Peyer's patch (tissue), 4 donors: ENCODE measurements at regions not wholly inside any gene's neighbourhood (a gene's known extent, or its start where the extent isn't known, plus 50 kb on each side); places are given as distances from the start of the nearest gene placed in this dataset.
A peak's percentile ranks its signal among the peaks of the same experiment; 100 is the strongest.
"Not testable (repeated sequence)": the region's sequence is repeated elsewhere in the genome, so short reads cannot be mapped to it uniquely, and the experiment has no call there.

ENCODE experiments used
- DNase-seq, 3 donors: peaks; one replicate each; pipeline ENCODE4 v3.0.0-alpha.2; 2017 to 2019
- H3K27ac ChIP-seq, 4 donors: fragments of 200-600 bp; sonication (generic); one replicate each; pipeline ENCODE4 v1.5.1; 2016 to 2019
- H3K27me3 ChIP-seq, 2 donors: fragments of 200-600 bp; sonication (generic); one replicate each; pipeline ENCODE4 v1.5.1; 2019
- H3K36me3 ChIP-seq, 3 donors: fragments of 200-600 bp; sonication (generic); one replicate each; pipeline ENCODE4 v1.5.1; 2016 to 2019
- H3K4me1 ChIP-seq, 4 donors: fragments of 200-600 bp; sonication (generic); one replicate each; pipeline ENCODE4 v1.5.1; 2016 to 2019
- H3K4me3 ChIP-seq, 4 donors: fragments of 200-600 bp; sonication (generic); 1 replicate in 3 of 4; 2 replicates in 1 of 4; pipeline ENCODE4 v1.5.1; 2016 to 2019; ENCODE audit warnings: mild to moderate bottlenecking in 1 of 4
- H3K9me3 ChIP-seq, 4 donors: fragments of 200-600 bp; sonication (generic); one replicate each; pipeline ENCODE4 v1.5.1; 2016 to 2019; ENCODE audit warnings: mild to moderate bottlenecking in 1 of 4
- CTCF ChIP-seq, 6 experiments: fragments of 450-650 bp in 4 of 6; fragments of 200-600 bp in 2 of 6; sonication (generic) in 1 of 6; IDR thresholded peaks; one replicate each; pipeline ENCODE4 v1.5.1; 2017 to 2019; ENCODE audit warnings: antibody characterized with exemption in 6 of 6, mild to moderate bottlenecking in 3 of 6, moderate library complexity in 1 of 6
- POLR2A ChIP-seq, 2 donors: fragments of 450-650 bp; IDR thresholded peaks; one replicate each; pipeline ENCODE4 v1.5.1; 2017; ENCODE audit warnings: antibody characterized with exemption in 2 of 2, mild to moderate bottlenecking in 2 of 2, moderate library complexity in 2 of 2

DNA sequence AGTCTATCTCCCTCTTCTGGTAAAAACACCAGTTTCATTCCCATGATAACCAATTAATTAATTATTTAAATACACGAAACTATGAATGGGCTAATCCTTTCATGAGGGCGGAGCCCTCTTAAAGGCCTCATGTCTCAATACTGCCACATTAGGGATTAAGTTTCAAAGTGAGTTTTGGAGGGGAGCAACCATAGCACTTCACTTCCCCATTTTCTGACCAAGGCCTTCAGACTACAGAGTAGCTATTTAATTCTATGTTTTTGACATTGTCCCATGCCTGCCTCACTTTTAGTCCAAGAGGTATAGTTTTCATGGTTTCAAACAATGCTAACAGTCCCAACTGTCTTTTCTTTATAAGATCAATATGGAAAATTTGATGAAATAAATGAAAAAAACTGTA is 618.6 kb downstream of the ZWINT start:
- H3K9me3 ChIP-seq, result no peaks in the 10 kb centered on the region
- H3K4me1 ChIP-seq, result no peaks in the 10 kb centered on the region
- H3K36me3 ChIP-seq, result no peaks in the 10 kb centered on the region
- TF ChIP-seq CTCF (IDR thresholded peaks at IDR 0.05) (no peak), POLR2A (IDR thresholded peaks at IDR 0.05) (no peak)
- H3K27me3 ChIP-seq, result no peaks in the 10 kb centered on the region
- DNase-seq, result no peak
- H3K27ac ChIP-seq, result no peak overlapping the region
- no peak overlapping the region for H3K4me3 ChIP-seq

DNA sequence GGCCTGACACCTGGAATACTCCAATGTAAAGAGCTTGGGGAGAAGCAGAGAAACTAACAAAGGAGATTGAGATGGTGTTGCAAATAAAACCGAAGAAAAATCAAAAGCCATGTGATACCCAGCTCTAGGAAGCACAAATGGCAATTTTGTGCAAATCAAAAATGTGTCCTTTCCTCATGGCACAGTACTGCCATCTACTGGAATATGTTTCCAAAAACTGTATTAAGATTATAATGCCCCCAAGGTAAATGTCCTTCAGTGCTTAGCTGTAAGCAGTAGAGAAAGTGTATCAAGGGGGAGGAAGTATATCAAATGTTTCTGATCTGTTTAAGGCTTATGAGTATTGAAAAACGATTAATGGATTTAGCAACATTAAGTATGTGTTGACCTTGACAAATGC is 620.3 kb downstream of the ZWINT start:
- not testable (repeated sequence) for H3K4me1 ChIP-seq, H3K27ac ChIP-seq, H3K9me3 ChIP-seq, H3K36me3 ChIP-seq, H3K27me3 ChIP-seq, H3K4me3 ChIP-seq, DNase-seq
- peak in 3 of 6 experiments; percentile 12 to 52 (median 22) for TF ChIP-seq CTCF (IDR thresholded peaks at IDR 0.05)

DNA sequence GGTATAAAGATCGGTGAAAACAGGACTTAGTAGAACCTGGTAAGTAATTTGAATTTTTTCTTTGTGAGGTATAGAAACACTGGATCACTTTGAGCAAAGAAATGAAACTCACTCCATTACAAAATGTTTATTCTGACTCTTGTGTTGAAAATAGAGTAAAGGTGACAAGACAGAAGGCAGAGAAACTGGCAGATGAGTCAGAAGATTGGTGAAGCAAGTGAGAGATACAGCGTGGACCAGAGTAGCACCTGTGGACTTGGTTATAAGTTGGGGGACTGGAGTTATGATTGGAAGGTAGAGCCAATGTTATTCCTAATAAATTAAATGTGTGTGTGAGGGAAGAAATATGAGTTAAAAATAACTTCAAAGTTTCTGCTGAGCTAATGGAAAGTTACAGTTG is 620.9 kb downstream of the ZWINT start:
- H3K4me3 ChIP-seq, result no peak overlapping the region
- TF ChIP-seq CTCF (IDR thresholded peaks at IDR 0.05) (no peak), POLR2A (IDR thresholded peaks at IDR 0.05) (no peak)
- DNase-seq, result no peak

DNA sequence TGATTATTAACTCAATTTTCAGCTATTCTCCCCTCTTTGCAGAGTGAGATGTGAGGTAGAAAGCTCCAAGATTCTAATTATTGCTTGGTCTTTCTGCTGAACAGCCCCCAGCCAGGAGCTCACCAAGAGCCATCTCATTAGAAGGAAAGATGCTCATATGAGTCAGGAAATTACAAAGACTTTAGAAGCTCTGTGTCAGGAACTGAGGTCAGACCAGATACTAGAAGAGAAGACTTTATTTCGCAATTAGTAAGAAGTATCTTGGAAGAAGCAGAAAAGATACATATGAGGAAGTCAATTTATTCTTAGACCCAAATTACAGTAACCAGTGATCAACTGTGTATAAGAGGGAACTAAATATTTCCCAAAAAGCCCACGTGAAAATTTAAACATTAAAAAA is 626.9 kb downstream of the ZWINT start:
- Histone ChIP-seq H3K9me3 (no peaks in the 10 kb centered on the region), H3K4me3 (no peak overlapping the region), H3K36me3 (no peaks in the 10 kb centered on the region), H3K27me3 (no peaks in the 10 kb centered on the region), H3K4me1 (no peaks in the 10 kb centered on the region), H3K27ac (no peak overlapping the region)
- no peak for DNase-seq
- TF ChIP-seq CTCF (IDR thresholded peaks at IDR 0.05) (no peak), POLR2A (IDR thresholded peaks at IDR 0.05) (no peak)

More for the DNA sequence above, 620.9 kb downstream of the ZWINT start:
- no peaks in the 10 kb centered on the region for H3K4me1 ChIP-seq
- H3K36me3 ChIP-seq, result no peaks in the 10 kb centered on the region
- no peaks in the 10 kb centered on the region for H3K9me3 ChIP-seq
- H3K27ac ChIP-seq, result no peak overlapping the region
- no peaks in the 10 kb centered on the region for H3K27me3 ChIP-seq

DNA sequence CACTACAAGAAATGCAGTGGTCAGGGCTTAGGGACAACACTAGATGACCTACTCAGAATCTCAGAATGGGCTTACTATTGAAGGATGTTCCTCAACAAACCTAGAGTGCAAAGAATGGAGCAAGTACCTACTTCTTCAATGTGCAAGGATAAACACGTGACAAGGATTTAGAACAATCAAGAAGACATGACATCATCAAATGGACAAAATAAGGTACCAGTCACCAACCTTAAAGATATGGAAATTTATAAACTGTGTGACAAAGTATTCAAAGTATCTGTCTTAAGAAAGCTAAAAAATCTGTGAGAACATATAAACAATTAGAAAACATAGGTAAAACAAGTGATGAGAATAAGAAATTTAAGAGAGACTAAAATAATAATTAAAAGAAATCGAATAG is 656.1 kb downstream of the ZWINT start:
- H3K36me3 ChIP-seq, result no peaks in the 10 kb centered on the region
- TF ChIP-seq POLR2A (IDR thresholded peaks at IDR 0.05) (no peak), CTCF (IDR thresholded peaks at IDR 0.05) (no peak)
- no peaks in the 10 kb centered on the region for H3K4me1 ChIP-seq
- no peak overlapping the region for H3K4me3 ChIP-seq
- no peaks in the 10 kb centered on the region for H3K9me3 ChIP-seq
- H3K27me3 ChIP-seq, result no peaks in the 10 kb centered on the region
- no peak overlapping the region for H3K27ac ChIP-seq
- DNase-seq, result no peak

DNA sequence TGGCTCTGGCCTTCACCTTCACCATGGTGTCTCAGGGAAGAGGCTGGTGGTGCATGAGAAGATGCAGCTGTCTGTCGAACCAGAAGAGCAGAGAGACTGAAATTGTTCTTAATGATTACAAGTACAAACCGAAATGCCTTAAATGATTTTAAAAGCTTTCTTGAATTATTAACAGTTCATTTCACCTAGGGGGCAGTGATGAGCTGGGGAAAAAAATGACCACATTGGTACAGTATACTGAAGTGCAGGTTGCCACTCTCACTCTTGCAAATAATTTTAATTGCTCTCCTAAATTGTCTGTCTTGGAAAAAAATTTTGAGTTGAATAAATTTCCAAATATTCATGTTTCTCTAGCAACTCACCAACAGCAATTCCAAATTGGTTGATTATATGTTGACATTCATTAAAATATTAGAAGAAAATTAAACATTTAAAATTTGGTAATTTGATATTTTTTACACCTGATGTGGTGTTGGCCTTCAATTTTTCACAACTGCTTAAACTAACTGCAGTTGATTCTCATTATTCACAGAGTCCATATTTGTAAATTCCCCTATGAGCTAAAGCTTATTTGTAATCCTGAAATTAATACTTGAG is 692.6 kb downstream of the ZWINT start:
- DNase-seq, result no peak
- H3K36me3 ChIP-seq, result no peaks in the 10 kb centered on the region
- H3K4me3 ChIP-seq, result no peak overlapping the region
- no peaks in the 10 kb centered on the region for H3K4me1 ChIP-seq
- TF ChIP-seq POLR2A (IDR thresholded peaks at IDR 0.05), result no peak
- TF ChIP-seq CTCF (IDR thresholded peaks at IDR 0.05), result peak in 1 of 6 experiments; percentile 22
- H3K27me3 ChIP-seq, result no peaks in the 10 kb centered on the region
- no peak overlapping the region for H3K27ac ChIP-seq
- no peaks in the 10 kb centered on the region for H3K9me3 ChIP-seq
